HG02678 (cell line): ENCODE measurements at regions not wholly inside any gene's neighbourhood (a gene's known extent, or its start where the extent isn't known, plus 50 kb on each side); places are given as distances from the start of the nearest gene placed in this dataset.
"Not testable (repeated sequence)": the region's sequence is repeated elsewhere in the genome, so short reads cannot be mapped to it uniquely, and the experiment has no call there.

Experiments
- ATAC-seq: cut with Tn5 transposase; IDR thresholded peaks from one replicate; pipeline ENCODE4 v1.9.1; 2021; ENCODE audit warnings: mild to moderate bottlenecking, moderate library complexity; ENCODE audit not compliant: unreplicated experiment

GRCh38 chr16:60419859-60420258 is 1616.4 kb downstream of the CDH8 start:
- ATAC-seq: no peak

GRCh38 chr16:60414613-60415012 is 1621.6 kb downstream of the CDH8 start:
- no peak for ATAC-seq

- no peak for ATAC-seq
Measured at GRCh38 chr16:60413969-60414368, 1622.3 kb downstream of the CDH8 start.

- no peak for ATAC-seq
Measured at GRCh38 chr16:60407606-60408005, 1628.6 kb downstream of the CDH8 start.

GRCh38 chr16:60407034-60407433 is 1629.2 kb downstream of the CDH8 start:
- no peak for ATAC-seq

GRCh38 chr16:60405286-60405685 is 1631.0 kb downstream of the CDH8 start:
- no peak for ATAC-seq

- no peak for ATAC-seq
Measured at GRCh38 chr16:60404401-60404800, 1631.8 kb downstream of the CDH8 start.

GRCh38 chr16:60402941-60403340 is 1633.3 kb downstream of the CDH8 start:
- ATAC-seq: peak; percentile 54

- ATAC-seq: no peak
Measured at GRCh38 chr16:60392380-60392779, 1643.9 kb downstream of the CDH8 start.

GRCh38 chr16:60371591-60371990 is 1637.5 kb upstream of the GOT2 start:
- no peak for ATAC-seq

- ATAC-seq: no peak
Measured at GRCh38 chr16:60367739-60368138, 1633.6 kb upstream of the GOT2 start.

GRCh38 chr16:60363566-60363965 is 1629.5 kb upstream of the GOT2 start:
- no peak for ATAC-seq

- not testable (repeated sequence) for ATAC-seq
Measured at GRCh38 chr16:60359866-60360265, 1625.8 kb upstream of the GOT2 start.

GRCh38 chr16:60359412-60359811 is 1625.3 kb upstream of the GOT2 start:
- ATAC-seq: not testable (repeated sequence)

GRCh38 chr16:60357876-60358522 is 1623.9 kb upstream of the GOT2 start:
- ATAC-seq: not testable (repeated sequence)

GRCh38 chr16:60346256-60346655 is 1612.1 kb upstream of the GOT2 start:
- no peak for ATAC-seq

- ATAC-seq: no peak
Measured at GRCh38 chr16:60337671-60338070, 1603.6 kb upstream of the GOT2 start.

GRCh38 chr16:60331168-60331567 is 1597.1 kb upstream of the GOT2 start:
- ATAC-seq: no peak

- no peak for ATAC-seq
Measured at GRCh38 chr16:60329108-60329507, 1595.0 kb upstream of the GOT2 start.

- ATAC-seq: no peak
Measured at GRCh38 chr16:60328152-60328551, 1594.0 kb upstream of the GOT2 start.

- ATAC-seq: no peak
Measured at GRCh38 chr16:60318486-60318885, 1584.4 kb upstream of the GOT2 start.

- no peak for ATAC-seq
Measured at GRCh38 chr16:60310846-60311445, 1576.8 kb upstream of the GOT2 start.

- no peak for ATAC-seq
Measured at GRCh38 chr16:60304720-60305119, 1570.6 kb upstream of the GOT2 start.
